SK-MEL-5 (cell line): ENCODE measurements at regions not wholly inside any gene's neighbourhood (a gene's known extent, or its start where the extent isn't known, plus 50 kb on each side); places are given as distances from the start of the nearest gene placed in this dataset.

Source experiments
- DNase-seq: peaks from one replicate; pipeline ENCODE4 v3.0.0-alpha.2; 2016; ENCODE audit warnings: low read depth, low spot score
- in situ Hi-C: cut with HindIII; loops from 2 replicates; pipeline ENCODE4 v1.10.0; 2016; ENCODE audit warnings: low sequenced_read_pairs, high pct_unique_total_duplicates, low pct_unique_long_range_greater_than_20kb

DNA sequence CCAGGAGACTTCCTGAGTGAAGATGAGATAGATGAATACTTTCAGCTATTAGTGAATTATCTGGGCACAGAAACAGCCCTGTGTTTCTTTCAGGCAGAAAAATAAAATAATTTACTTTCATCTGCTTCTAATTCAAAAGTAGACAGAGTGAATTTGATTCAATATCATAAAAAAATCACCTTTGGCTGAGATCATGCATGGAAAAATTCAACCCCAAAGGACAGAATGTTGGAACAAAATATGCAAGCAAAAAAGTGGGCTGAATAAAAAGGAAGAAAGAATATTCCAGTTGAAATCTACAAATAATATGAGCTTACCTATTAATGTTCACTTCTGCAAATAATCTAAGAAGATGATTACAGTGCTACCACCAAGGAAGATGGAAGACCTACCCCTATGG, 546.9 kb downstream of the TFAP2B start:
- in situ Hi-C loops = no loop called here
- DNase-seq = no peak

- in situ Hi-C loops = no loop called here
Observed at GRCh38 chr6:51369485-51369884, 550.8 kb downstream of the TFAP2B start.

GRCh38 chr6:51382847-51383246, 564.2 kb downstream of the TFAP2B start:
- no peak for DNase-seq
- in situ Hi-C loops = no loop called here

More at GRCh38 chr6:51369485-51369884, 550.8 kb downstream of the TFAP2B start:
- DNase-seq = no peak

- DNase-seq = no peak
- in situ Hi-C loops = no loop called here
Observed at GRCh38 chr6:51384736-51385135, 566.1 kb downstream of the TFAP2B start.

GRCh38 chr6:51386347-51386836, 567.7 kb downstream of the TFAP2B start:
- no peak for DNase-seq
- in situ Hi-C loops = no loop called here

DNA sequence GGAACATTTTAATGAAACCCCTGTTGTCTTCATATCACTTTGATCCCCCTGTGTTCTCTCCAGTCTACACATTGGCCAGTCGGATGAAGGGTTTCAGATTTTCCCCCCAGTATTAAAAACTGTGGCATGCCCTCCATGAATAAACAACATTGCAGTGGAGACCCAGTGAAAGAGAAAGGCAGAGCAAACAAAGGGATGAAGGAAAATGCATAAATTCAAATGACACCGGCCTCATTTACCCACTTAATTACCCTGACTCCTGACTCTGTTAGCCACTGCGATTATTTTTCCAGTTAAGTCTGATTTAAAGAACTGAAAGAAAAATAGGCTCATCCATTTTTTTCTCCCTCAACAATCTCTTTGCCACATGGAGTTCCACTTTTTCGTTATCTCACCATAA, 569.2 kb downstream of the TFAP2B start:
- no peak for DNase-seq
- in situ Hi-C loops = no loop called here

- in situ Hi-C loops = no loop called here
- no peak for DNase-seq
Observed at GRCh38 chr6:51394061-51394460, 575.4 kb downstream of the TFAP2B start.

GRCh38 chr6:51396583-51396982, 577.9 kb downstream of the TFAP2B start:
- in situ Hi-C loops = no loop called here
- no peak for DNase-seq

GRCh38 chr6:51398064-51398705, 579.5 kb downstream of the TFAP2B start:
- in situ Hi-C loops = no loop called here
- DNase-seq = peak; percentile 75

- peak; percentile 76 for DNase-seq
- in situ Hi-C loops = no loop called here
Observed at GRCh38 chr6:51398793-51399192, 580.1 kb downstream of the TFAP2B start.

DNA sequence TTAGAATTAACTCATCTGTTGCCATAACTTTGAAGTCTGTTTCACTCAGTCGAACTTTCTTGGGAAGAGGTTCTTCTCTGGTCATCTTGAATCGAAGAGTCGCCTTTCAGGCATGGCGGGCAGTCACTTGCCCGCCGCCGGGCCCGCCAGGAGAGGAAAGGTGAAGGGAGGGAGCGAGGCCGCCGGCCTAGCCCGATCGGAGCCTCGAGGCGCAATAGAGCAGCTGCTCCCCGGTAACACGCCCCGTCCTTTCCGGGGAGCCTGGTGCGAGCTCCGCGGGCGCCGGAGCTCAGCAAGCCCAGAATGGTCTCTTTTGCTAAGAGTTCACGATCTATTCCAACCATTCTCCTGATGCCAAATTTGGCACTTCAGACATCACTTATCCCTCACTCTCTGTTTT, 591.8 kb downstream of the TFAP2B start:
- in situ Hi-C loops = no loop called here
- DNase-seq = no peak

GRCh38 chr6:51411496-51412125, 592.9 kb downstream of the TFAP2B start:
- in situ Hi-C loops = no loop called here
- peak; percentile 68 for DNase-seq

- in situ Hi-C loops = no loop called here
- no peak for DNase-seq
Observed at GRCh38 chr6:51414361-51414760, 595.7 kb downstream of the TFAP2B start.

- DNase-seq = no peak
- in situ Hi-C loops = no loop called here
Observed at GRCh38 chr6:51415501-51415900, 596.8 kb downstream of the TFAP2B start.

DNA sequence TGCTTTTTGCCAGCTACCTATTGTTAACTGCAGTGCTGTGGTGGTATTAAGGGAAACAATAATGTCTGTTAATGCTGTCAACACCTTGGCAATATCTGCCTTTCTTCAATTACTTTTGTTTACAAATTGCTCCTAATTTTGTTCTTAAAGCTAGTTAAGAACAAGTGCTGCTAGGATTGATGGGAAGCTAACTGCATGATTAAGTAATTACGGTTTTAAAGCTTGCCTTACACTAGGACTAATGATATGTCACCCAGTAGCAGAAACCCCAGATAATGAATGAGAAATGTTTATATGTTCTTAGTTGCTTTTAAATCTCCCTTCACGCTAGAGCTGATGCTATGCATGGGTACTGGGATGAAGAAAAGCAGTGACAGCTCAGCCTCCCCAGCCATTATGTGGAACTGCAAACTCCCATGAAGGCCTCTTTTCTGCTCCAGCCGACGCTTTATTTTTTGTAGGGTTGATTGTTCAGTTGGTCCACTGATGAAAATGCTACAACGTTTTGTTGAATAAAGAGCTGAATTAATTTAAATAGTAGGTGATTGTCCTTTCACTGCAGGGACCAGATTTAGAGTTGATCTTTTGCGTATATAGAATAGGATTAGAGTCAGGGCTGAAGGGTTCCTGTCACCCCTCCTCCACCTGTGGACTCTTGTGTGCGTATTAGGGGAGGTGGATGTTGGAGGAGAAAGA, 610.5 kb downstream of the TFAP2B start:
- in situ Hi-C loops = no loop called here

DNA sequence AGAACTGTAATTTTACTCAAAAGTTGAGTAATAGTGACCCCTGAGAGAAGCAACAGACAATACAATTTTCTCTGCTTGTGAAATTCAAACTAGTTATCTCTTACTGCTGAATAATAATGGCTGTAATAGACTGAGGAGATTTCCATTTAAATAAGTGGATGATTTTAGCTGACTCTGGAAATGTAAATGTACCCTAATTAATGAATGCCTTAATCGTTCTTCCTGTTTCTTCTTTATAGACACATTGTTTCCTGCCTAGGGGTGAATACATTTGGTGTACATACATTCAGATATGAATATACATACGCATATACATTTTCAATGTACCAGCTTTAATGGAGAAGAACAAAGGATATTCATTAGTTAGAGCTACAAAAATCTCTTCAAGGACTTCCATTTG, 611.9 kb downstream of the TFAP2B start:
- DNase-seq = no peak

More for the DNA sequence above, 610.5 kb downstream of the TFAP2B start:
- DNase-seq = no peak

GRCh38 chr6:51432481-51432880, 613.8 kb downstream of the TFAP2B start:
- DNase-seq = no peak

More for the DNA sequence above, 611.9 kb downstream of the TFAP2B start:
- in situ Hi-C loops = no loop called here

DNA sequence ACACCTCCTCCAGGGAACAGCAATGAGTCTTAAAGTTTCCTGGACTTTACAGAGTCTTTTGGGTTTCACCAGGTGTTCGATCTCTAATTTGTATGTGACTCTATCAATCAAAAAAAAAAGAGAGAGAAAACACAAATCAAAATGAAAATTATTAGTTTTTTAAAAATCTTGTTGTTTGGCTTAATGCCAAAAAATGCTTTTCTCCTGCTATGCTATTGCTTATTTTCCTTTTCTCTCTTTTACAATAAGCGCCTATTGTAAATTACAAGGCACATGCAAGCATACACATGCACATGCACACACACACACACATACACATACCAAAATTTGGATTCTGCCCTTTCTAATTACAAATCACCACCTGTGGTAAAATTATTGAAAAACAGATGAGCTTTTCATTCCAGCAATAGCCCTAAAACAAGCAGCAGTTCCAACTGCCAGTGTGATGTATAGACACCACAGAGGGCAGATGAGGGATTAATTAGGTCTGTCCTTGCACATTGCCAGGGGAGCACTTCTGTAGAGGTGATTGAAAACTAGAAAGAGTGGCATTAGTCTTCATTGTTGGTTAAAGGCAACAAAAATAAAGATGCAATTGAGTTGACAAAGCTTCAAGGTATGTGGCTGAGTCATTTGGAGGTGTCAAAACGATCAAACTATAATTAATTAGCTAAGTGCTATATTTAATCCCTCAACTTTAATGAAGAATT, 631.7 kb downstream of the TFAP2B start:
- DNase-seq = no peak
- in situ Hi-C loops = no loop called here

More at GRCh38 chr6:51432481-51432880, 613.8 kb downstream of the TFAP2B start:
- in situ Hi-C loops = no loop called here
